Fibroblast of lung (primary cell): ENCODE measurements at regions not wholly inside any gene's neighbourhood (a gene's known extent, or its start where the extent isn't known, plus 50 kb on each side); places are given as distances from the start of the nearest gene placed in this dataset.

Experiments used
- EZH2 ChIP-seq: IDR thresholded peaks from 2 replicates; pipeline ENCODE4 v1.5.1; 2012; ENCODE audit warnings: low read length, control low read depth, mild to moderate bottlenecking; ENCODE audit errors: missing control alignments
- TF ChIP-seq, protein P1 (sequence below), 2 donors: IDR thresholded peaks in 1 of 2; conservative IDR thresholded peaks in 1 of 2; 1 replicate in 1 of 2; 2 replicates in 1 of 2; pipeline ENCODE4 v1.5.1; 2011 to 2012; ENCODE audit warnings: low read length in 2 of 2, control low read depth in 1 of 2, inconsistent platforms in 1 of 2, low read depth in 1 of 2, mild to moderate bottlenecking in 1 of 2

- TF ChIP-seq, protein P1, sequence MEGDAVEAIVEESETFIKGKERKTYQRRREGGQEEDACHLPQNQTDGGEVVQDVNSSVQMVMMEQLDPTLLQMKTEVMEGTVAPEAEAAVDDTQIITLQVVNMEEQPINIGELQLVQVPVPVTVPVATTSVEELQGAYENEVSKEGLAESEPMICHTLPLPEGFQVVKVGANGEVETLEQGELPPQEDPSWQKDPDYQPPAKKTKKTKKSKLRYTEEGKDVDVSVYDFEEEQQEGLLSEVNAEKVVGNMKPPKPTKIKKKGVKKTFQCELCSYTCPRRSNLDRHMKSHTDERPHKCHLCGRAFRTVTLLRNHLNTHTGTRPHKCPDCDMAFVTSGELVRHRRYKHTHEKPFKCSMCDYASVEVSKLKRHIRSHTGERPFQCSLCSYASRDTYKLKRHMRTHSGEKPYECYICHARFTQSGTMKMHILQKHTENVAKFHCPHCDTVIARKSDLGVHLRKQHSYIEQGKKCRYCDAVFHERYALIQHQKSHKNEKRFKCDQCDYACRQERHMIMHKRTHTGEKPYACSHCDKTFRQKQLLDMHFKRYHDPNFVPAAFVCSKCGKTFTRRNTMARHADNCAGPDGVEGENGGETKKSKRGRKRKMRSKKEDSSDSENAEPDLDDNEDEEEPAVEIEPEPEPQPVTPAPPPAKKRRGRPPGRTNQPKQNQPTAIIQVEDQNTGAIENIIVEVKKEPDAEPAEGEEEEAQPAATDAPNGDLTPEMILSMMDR (conservative IDR thresholded peaks at IDR 0.05 in 1 of 2, IDR thresholded peaks at IDR 0.05 in 1 of 2; ENCODE audit: low read depth in 1 of 2, low read length in 2 of 2) = no peak
- TF ChIP-seq EZH2 = no peak
Measured at GRCh38 chr10:44196008-44196320, 188.9 kb downstream of the CXCL12 start.
